NCI-H82 treated with DMSO at 0.1 percent for 48 hours (cell line): ENCODE measurements at regions not wholly inside any gene's neighbourhood (a gene's known extent, or its start where the extent isn't known, plus 50 kb on each side); places are given as distances from the start of the nearest gene placed in this dataset.

Experiments
- DNase-seq: peaks from one replicate; lab custom pipeline; 2025; ENCODE audit not compliant: unreplicated experiment; lab: John Stamatoyannopoulos, UW

DNA sequence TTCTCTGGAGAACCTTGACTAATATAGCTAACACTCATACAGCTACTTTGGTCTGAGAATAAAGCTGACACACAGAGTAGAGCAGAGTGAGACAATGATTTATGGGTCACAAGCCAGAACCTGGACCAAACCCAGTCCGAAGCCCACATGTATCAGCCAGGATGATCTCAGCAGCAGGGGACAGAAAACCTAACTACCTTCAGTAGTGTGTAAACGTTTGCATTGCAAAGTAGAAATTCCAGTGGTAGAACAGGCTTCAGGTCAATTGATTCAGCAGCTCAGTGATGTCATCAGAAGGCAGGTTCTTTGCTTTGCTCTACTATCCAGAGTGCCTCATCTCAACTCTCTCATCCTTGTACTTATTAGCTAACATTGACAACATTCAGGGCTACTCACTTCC is 62.5 kb upstream of the PALS2 start:
- DNase-seq = no peak

DNA sequence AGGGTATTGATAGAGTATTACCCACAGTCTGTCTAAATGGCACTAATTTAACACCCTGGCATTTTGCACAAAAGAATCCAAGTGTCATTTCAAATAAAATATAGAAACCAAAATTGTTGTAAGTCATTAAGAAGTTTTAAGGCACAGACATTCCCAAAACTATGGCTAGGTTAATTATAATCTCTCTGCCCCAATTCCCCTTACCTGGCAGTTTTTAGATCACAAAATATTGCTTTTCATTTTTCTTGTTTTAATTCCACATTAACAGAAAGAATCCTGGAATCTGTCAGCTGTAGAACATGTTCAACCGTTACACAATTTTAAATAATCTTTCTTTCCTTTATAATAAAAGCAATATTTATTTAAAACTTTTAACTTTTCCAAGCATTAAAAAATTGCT is 56.1 kb upstream of the PALS2 start:
- DNase-seq = no peak

GRCh38 chr7:24521917-24522623 is 51.2 kb upstream of the PALS2 start:
- DNase-seq = no peak
